ENCODE measurements at regions not wholly inside any gene's neighbourhood (a gene's known extent, or its start where the extent isn't known, plus 50 kb on each side); places are given as distances from the start of the nearest gene placed in this dataset.
"Not testable (repeated sequence)": the region's sequence is repeated elsewhere in the genome, so short reads cannot be mapped to it uniquely, and the experiment has no call there.

DNA sequence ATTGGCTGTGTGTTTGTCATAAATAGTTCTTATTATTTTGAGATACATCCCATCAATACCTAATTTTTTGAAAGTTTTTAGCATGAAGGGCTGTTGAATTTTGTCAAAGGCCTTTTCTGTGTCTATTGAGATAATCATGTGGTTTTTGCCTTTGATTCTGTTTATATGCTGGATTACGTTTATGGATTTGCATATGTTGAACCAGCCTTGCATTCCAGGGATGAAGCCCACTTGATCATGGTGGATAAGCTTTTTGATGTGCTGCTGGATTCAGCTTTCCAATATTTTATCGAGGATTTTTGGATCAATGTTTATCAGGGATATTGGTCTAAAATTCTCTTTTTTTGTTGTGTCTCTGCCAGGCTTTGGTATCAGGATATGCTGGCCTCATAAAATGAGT is 82.4 kb upstream of the B3GAT1 start:
- H3K4me3 ChIP-seq; H3K36me3 ChIP-seq; H3K4me1 ChIP-seq (replicated peaks); H3K27me3 ChIP-seq (replicated peaks); H3K9me3 ChIP-seq (replicated peaks); H3K27ac ChIP-seq; DNase-seq (ENCODE audit: low read depth in 1 of 2, low spot score in 2 of 2): not testable (repeated sequence)

DNA sequence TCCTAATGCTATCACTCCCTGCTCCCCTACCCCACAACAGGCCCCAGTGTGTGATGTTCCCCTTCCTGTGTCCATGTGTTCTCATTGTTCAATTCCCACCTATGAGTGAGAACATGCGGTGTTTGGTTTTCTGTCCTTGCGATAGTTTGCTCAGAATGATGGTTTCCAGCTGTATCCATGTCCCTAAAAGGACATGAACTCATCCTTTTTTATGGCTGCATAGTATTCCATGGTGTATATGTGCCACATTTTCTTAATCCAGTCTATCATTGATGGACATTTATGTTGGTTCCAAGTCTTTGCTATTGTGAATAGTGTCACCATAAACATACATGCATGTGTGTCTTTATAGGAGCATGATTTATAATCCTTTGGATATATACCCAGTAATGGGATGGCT is 80.4 kb upstream of the B3GAT1 start:
- H3K4me1 ChIP-seq (replicated peaks); H3K27ac ChIP-seq; H3K27me3 ChIP-seq (replicated peaks); H3K4me3 ChIP-seq; H3K36me3 ChIP-seq; H3K9me3 ChIP-seq (replicated peaks); DNase-seq (ENCODE audit: low read depth in 1 of 2, low spot score in 2 of 2): not testable (repeated sequence)

DNA sequence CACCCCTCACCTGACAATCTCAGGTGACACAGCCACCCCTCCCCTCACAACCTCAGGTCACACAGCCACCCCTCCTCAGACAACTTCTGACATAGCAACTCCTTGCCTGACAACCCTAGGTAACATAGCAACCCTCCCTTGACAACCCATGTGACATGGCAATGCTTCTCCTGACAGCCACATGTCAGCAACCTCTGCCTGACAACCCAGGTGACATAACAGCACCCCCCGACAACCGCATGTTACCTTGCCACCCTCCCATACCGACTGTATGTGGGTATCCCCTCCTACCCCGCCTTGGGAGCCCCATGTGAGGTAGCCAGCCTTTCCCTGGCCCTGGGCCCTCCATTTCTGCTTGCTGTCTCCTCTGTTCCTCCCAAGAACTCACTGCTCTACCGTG is 77.7 kb upstream of the B3GAT1 start:
- no peaks in the 10 kb centered on the region for H3K9me3 ChIP-seq (replicated peaks)
- H3K36me3 ChIP-seq = no peaks in the 10 kb centered on the region
- no peak overlapping the region for H3K4me3 ChIP-seq
- no peak for DNase-seq (ENCODE audit: low read depth in 1 of 2, low spot score in 2 of 2)
- H3K27me3 ChIP-seq (replicated peaks) = no peaks in the 10 kb centered on the region
- H3K4me1 ChIP-seq (replicated peaks) = no peaks in the 10 kb centered on the region
- H3K27ac ChIP-seq = no peak overlapping the region

DNA sequence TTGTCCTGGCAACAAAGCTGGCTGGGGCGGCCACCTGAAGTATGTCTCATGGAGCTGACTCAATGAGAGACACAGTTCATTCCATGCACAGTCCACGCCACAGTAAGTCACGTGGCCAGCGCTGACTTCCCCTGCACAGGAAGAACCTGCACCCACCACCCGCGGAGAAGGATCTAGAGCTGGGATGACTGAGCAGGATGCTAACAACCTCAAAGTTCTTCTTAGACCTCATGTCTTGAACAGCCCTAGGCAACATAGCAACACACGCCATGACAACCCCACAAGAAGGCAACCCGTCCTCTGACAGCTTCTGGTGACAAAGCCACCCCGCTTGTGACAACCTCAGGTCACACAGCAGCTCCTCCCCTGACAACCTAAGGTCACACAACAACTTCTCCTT is 76.9 kb upstream of the B3GAT1 start:
- H3K9me3 ChIP-seq (replicated peaks) = no peaks in the 10 kb centered on the region
- H3K4me3 ChIP-seq = no peak overlapping the region
- no peaks in the 10 kb centered on the region for H3K36me3 ChIP-seq
- no peak for DNase-seq (ENCODE audit: low read depth in 1 of 2, low spot score in 2 of 2)
- H3K27me3 ChIP-seq (replicated peaks) = no peaks in the 10 kb centered on the region
- no peaks in the 10 kb centered on the region for H3K4me1 ChIP-seq (replicated peaks)
- H3K27ac ChIP-seq = no peak overlapping the region

DNA sequence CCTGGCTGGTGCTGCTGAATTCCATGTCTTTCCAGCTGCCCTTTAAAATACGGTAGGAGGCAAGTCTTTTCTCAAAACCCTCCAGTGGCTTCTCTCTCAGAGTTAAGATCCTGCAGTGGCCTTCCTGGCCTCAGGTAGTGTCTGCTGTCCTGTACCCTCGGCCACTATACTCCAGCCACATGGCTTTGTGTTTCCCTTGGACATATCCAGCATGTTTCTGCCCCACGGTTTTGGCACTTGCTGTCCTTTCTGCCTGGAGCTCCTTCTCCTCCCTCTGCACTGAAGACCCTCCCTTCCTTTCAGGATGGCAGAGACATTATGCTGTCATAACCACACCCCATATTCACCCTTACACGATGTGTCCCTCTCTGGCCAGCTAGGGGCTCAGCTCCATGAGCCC is 76.5 kb upstream of the B3GAT1 start:
- Histone ChIP-seq H3K4me1 (replicated peaks) (no peaks in the 10 kb centered on the region), H3K36me3 (no peaks in the 10 kb centered on the region), H3K27me3 (replicated peaks) (no peaks in the 10 kb centered on the region), H3K9me3 (replicated peaks) (no peaks in the 10 kb centered on the region), H3K27ac (no peak overlapping the region), H3K4me3 (no peak overlapping the region)
- DNase-seq (ENCODE audit: low read depth in 1 of 2, low spot score in 2 of 2) = no peak

DNA sequence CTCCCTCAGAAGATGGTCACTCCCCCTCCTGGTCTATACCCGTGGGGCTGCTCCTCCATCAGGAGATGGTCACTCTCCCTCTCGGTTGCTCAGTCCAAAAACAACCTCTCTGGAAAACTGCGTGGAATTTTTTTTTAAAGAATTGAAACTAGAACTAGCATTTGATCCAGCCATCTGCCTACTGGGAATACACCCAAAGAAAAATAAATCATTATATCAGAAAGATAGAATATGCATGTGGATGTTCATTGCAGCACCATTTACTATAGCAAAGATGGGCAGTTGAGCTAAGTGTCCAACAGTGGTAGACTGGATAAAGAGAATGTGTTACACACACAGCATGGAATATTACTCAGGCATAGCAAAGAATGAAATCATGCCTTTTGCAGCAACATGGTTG is 75.7 kb upstream of the B3GAT1 start:
- Histone ChIP-seq H3K9me3 (replicated peaks) (no peaks in the 10 kb centered on the region), H3K27me3 (replicated peaks) (no peaks in the 10 kb centered on the region), H3K36me3 (no peaks in the 10 kb centered on the region), H3K4me3 (no peak overlapping the region), H3K27ac (no peak overlapping the region), H3K4me1 (replicated peaks) (no peaks in the 10 kb centered on the region)
- DNase-seq (ENCODE audit: low read depth in 1 of 2, low spot score in 2 of 2) = no peak

DNA sequence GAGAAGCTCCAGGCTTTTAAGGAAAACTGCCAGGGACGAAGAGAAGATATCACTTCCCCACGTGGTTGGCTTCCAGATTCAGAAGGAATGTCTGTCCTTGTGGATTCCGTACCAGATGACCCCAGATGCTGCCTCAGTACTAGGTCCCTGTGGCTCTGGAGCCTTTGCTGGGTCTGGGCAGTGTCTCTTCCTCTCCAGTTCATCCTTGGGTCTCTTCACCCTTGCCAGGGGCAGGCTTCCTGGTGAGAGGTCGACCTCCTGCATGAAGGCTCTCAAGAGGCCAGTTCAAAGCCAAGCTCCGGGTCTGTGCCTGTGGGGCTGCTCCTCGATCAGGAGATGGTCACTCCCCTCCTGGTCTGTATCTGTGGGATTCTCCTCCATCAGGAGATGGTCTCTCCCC is 74.7 kb upstream of the B3GAT1 start:
- Histone ChIP-seq H3K9me3 (replicated peaks) (no peaks in the 10 kb centered on the region), H3K4me3 (no peak overlapping the region), H3K27ac (no peak overlapping the region), H3K36me3 (no peaks in the 10 kb centered on the region), H3K4me1 (replicated peaks) (no peaks in the 10 kb centered on the region), H3K27me3 (replicated peaks) (no peaks in the 10 kb centered on the region)
- no peak for DNase-seq (ENCODE audit: low read depth in 1 of 2, low spot score in 2 of 2)

DNA sequence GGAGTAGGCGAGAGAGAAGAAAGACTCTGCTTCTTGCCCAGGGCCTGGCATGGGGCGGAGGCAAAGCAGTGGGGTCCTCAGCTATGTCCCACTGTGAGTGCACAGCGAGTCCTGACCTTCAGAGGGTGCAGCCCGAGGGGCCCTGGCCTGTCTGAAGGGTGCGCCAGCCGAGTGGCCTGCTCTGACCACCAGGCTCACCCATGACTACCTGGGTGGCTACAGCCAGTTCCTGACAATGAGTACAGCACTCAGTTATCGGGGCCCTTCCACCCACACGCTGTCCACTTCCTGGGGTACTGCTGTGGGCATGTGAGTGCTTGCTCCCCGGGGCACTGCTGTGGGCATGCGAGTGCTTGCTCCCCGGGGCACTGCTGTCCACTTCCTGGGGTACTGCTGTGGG is 74.1 kb upstream of the B3GAT1 start:
- DNase-seq (ENCODE audit: low read depth in 1 of 2, low spot score in 2 of 2) = no peak
- no peaks in the 10 kb centered on the region for H3K27me3 ChIP-seq (replicated peaks)
- no peaks in the 10 kb centered on the region for H3K9me3 ChIP-seq (replicated peaks)
- no peaks in the 10 kb centered on the region for H3K36me3 ChIP-seq
- no peak overlapping the region for H3K27ac ChIP-seq
- no peak overlapping the region for H3K4me3 ChIP-seq
- H3K4me1 ChIP-seq (replicated peaks) = no peaks in the 10 kb centered on the region

DNA sequence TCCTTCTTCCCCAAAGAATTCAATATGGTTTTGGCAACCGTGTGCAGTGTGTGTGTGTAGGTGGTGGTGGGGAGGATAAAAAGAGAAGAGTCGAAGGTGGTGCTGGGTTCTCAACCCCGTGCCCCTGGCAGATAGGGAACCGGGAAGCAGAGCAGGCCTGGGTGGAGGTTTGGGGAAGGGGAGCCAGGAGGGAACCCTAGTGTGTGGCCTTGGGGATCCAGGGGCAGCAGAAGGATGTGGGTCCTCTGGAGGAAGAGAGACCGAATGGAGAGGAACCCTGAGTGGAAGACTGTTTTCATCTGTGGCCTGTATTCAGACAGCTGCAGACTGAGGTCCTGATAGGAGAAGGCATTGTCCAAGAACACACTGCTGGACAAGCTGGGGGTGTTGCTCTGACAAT is 73.3 kb upstream of the B3GAT1 start:
- Histone ChIP-seq H3K4me1 (replicated peaks) (no peaks in the 10 kb centered on the region), H3K27me3 (replicated peaks) (no peaks in the 10 kb centered on the region), H3K9me3 (replicated peaks) (no peaks in the 10 kb centered on the region), H3K27ac (no peak overlapping the region), H3K4me3 (no peak overlapping the region), H3K36me3 (no peaks in the 10 kb centered on the region)
- DNase-seq (ENCODE audit: low read depth in 1 of 2, low spot score in 2 of 2) = no peak

DNA sequence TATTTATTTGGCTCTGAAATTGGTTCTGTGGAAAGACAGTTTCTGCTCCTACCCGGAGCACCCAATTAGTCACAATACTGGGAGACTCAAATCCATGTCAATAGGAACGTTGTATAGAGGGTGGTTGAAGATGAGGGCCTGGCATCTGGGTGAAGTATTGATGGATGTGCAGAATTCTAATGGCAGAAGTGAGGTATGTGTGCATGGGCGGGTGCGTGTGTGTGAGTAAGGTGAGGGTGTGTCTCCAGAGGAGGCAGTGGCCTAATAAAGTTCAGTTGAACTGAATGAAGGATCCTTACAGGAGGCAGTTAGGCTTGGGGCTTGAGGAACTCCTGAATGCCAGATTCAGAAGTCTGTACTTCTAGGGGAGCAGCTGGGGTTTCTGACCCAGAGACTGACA is 71.8 kb upstream of the B3GAT1 start:
- H3K27ac ChIP-seq = no peak overlapping the region
- H3K36me3 ChIP-seq = no peaks in the 10 kb centered on the region
- no peaks in the 10 kb centered on the region for H3K27me3 ChIP-seq (replicated peaks)
- H3K4me3 ChIP-seq = no peak overlapping the region
- DNase-seq (ENCODE audit: low read depth in 1 of 2, low spot score in 2 of 2) = no peak
- H3K9me3 ChIP-seq (replicated peaks) = no peaks in the 10 kb centered on the region
- H3K4me1 ChIP-seq (replicated peaks) = no peaks in the 10 kb centered on the region

DNA sequence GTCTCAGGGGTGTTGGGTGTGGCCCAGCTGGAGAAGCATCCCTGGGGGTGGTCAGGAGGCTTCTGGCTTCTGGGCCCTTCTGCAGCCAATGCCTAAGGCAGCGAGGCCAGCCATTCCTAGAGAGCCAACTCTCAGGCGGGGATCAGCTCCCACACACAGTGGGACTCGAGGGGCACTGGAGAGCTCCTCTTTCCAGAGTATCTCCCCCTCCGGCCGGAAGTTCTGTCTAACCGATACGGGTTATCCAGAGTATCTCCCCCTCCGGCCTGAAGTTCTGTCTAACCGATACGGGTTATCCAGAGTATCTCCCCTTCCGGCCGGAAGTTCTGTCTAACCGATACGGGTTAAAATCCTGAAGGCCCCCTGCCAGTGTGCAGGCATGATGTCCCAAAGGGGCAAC is 71.2 kb upstream of the B3GAT1 start:
- H3K27ac ChIP-seq = no peak overlapping the region
- DNase-seq (ENCODE audit: low read depth in 1 of 2, low spot score in 2 of 2) = no peak
- no peaks in the 10 kb centered on the region for H3K4me1 ChIP-seq (replicated peaks)
- H3K27me3 ChIP-seq (replicated peaks) = no peaks in the 10 kb centered on the region
- no peak overlapping the region for H3K4me3 ChIP-seq
- no peaks in the 10 kb centered on the region for H3K9me3 ChIP-seq (replicated peaks)
- H3K36me3 ChIP-seq = no peaks in the 10 kb centered on the region

DNA sequence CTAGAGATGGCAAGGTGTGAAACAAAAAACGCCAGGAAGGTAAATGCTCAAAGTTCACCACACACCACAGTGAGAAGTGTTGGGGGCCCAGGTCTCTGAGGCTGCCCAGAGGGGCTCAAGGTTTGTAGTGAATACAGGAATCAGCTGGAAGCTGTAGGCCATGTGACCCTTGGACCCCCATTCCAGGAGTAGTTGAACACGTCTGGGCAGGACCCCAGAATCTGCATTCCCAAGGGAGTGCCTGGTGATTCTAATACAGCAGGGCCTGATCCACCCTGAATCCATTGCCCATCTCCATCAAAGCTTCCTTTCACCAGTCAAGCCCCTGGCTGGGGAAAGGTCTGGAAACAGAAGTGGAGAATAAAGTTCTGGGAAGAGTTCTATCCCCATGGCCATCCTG is 70.8 kb upstream of the B3GAT1 start:
- Histone ChIP-seq H3K27ac (no peak overlapping the region), H3K4me1 (replicated peaks) (no peaks in the 10 kb centered on the region), H3K9me3 (replicated peaks) (no peaks in the 10 kb centered on the region), H3K4me3 (no peak overlapping the region), H3K27me3 (replicated peaks) (no peaks in the 10 kb centered on the region), H3K36me3 (no peaks in the 10 kb centered on the region)
- DNase-seq (ENCODE audit: low read depth in 1 of 2, low spot score in 2 of 2) = no peak

DNA sequence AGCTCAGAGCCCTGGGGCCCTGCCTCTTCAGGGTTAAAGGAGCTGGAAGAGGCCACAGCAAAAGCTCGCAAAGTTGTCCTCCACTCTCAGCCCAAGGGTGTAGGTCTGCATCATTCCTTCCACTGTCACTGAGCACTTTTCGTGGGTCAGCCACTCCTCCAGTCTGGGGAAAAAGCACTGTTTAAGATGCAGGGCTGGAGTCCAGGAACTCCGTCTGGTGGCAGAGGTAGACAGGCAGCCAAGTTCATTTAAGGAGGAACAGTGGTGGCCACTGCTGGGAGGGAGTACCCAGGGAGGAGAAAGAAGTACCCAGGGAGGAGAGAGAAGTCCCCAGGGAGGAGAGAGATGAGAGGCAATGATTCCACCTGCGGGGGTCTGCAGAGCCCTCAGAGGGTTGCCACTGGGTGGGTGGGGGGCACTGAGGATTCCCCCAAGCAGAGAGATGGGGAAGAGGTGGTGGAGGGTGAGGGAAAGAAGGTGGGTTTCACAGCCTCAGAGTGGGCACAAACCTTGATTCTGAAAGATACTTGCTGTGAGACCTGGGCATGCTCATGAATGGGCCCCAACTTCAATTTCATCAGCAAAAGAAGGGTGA is 70.0 kb upstream of the B3GAT1 start:
- Histone ChIP-seq H3K27ac (no peak overlapping the region), H3K36me3 (no peaks in the 10 kb centered on the region), H3K27me3 (replicated peaks) (no peaks in the 10 kb centered on the region), H3K4me1 (replicated peaks) (no peaks in the 10 kb centered on the region), H3K9me3 (replicated peaks) (no peaks in the 10 kb centered on the region), H3K4me3 (no peak overlapping the region)
- DNase-seq (ENCODE audit: low read depth in 1 of 2, low spot score in 2 of 2) = no peak

DNA sequence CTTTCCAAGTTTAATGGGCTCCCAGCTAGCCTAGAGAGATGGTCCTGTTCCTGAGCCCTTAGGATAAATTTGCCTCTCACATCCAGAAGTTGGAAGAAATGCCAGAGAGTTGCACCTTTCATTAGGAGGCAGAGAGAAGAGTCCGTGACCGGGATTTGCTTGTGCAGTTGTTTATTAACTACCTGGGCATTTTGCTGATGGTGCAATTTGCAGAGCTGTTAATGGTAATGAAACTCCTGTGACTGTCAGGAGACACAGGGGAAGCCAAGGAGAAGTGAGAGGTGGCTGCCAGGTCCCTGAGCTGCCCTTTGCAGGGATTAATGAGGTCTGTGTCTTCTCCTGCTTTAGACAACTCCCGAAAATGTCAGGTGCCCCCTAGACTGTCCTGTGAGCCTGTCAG is 69.1 kb upstream of the B3GAT1 start:
- DNase-seq (ENCODE audit: low read depth in 1 of 2, low spot score in 2 of 2) = no peak
- Histone ChIP-seq H3K9me3 (replicated peaks) (no peaks in the 10 kb centered on the region), H3K4me1 (replicated peaks) (no peaks in the 10 kb centered on the region)

DNA sequence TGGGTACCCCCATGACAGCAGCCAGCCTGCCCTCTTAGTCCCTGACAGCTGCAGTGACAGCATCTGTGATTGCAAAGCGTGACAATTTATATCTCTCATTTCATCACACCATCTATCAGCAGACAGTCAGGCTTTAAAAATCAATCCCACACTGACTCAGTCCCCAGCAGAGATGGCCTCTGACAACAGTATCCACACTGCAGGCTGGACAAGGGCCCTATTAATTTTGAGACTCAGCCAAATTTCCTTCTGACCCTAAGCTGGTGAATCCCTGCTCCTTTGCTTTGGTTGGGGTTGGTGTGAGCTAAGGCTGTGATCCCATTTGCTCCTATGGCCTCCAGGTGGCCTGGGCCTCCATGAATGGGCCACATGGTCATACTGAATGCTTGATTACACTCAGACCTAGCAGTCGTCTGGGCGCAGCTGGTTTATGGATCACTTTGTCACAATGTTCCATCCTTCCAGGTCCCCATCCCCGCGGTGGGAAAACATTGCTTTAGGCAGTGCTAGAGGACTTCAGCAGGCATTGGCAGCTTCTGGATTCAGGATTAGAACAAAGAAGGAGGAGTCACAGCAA is 68.2 kb upstream of the B3GAT1 start:
- Histone ChIP-seq H3K9me3 (replicated peaks) (no peaks in the 10 kb centered on the region), H3K4me3 (no peak overlapping the region)
- DNase-seq (ENCODE audit: low read depth in 1 of 2, low spot score in 2 of 2) = no peak

More for the DNA sequence above, 69.1 kb upstream of the B3GAT1 start:
- no peak overlapping the region for H3K27ac ChIP-seq
- H3K27me3 ChIP-seq (replicated peaks) = no peaks in the 10 kb centered on the region
- H3K4me3 ChIP-seq = no peak overlapping the region
- no peaks in the 10 kb centered on the region for H3K36me3 ChIP-seq

More for the DNA sequence above, 68.2 kb upstream of the B3GAT1 start:
- Histone ChIP-seq H3K27ac (no peak overlapping the region), H3K27me3 (replicated peaks) (no peaks in the 10 kb centered on the region), H3K36me3 (no peaks in the 10 kb centered on the region), H3K4me1 (replicated peaks) (no peaks in the 10 kb centered on the region)
